OCI-M1 (cell line): ENCODE measurements at regions not wholly inside any gene's neighbourhood (a gene's known extent, or its start where the extent isn't known, plus 50 kb on each side); places are given as distances from the start of the nearest gene placed in this dataset.
"Not testable (repeated sequence)": the region's sequence is repeated elsewhere in the genome, so short reads cannot be mapped to it uniquely, and the experiment has no call there.

Experiments
- DNase-seq: peaks from one replicate; lab custom pipeline; 2025; lab: John Stamatoyannopoulos, UW

- DNase-seq = no peak
These were observed 632.5 kb downstream of the ISL1 start for GRCh38 chr5:52015760-52016159.

GRCh38 chr5:52017567-52017966 lies 634.3 kb downstream of the ISL1 start:
- DNase-seq = no peak

DNA sequence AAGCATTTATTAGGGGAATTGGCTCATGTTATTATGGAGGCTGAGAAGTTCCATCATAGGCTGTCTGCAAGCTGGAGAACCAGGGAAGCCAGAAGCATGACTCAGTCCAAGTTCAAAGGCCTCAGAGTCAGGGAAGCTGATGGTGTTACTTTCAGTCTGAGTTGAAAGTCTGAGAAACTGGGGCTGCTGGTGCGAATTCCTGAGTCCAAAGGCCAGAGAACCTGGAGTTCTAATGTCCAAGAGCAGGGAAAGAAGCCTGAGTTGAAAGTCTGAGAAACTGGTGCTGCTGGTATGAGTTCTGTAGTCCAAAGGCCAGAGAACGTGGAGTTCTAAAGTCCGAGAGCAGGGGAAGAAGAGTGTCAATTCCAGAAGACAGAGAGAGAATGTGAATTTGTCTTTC lies 641.1 kb downstream of the ISL1 start:
- no peak for DNase-seq

GRCh38 chr5:52029836-52030235 lies 646.6 kb downstream of the ISL1 start:
- not testable (repeated sequence) for DNase-seq

DNA sequence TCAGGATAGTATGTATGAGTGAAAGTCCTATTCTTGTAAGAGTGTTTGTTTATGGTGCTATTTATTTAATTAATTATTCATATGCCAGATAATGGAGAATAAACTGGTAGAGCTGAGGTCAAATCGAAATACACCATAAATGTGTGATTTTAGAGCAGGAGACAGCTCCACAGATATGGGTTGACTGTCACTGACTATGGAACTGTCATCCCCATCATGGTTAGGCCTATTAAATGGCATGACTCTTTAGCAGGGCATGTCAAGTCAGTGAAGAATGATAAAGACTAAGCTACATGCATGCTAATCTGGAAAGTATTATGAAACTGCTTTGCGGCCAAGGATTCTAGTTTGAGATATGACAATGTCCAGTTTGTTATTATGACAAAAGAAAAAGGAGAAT lies 658.6 kb downstream of the ISL1 start:
- DNase-seq = peak; percentile 46

GRCh38 chr5:52043137-52043536 lies 659.9 kb downstream of the ISL1 start:
- DNase-seq = no peak

GRCh38 chr5:52043543-52043942 lies 660.3 kb downstream of the ISL1 start:
- DNase-seq = no peak

DNA sequence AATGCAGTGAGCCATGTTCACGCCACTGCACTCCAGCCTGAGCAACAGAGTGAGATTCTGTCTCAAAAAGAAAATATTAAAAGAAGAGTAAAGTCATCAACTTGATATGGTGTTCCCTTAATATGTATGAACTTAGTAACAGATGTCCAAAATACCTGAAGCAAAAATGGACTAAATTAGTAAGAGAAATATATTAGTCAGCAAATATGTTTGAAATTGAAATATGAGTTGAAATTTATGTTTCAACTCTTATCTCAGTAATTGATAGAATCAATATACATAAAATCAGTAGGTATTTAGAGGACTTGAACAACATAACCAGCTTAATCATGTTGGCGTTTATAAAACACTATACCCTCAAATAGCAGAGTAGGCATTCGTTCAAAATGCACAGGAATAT lies 668.5 kb downstream of the ISL1 start:
- no peak for DNase-seq

DNA sequence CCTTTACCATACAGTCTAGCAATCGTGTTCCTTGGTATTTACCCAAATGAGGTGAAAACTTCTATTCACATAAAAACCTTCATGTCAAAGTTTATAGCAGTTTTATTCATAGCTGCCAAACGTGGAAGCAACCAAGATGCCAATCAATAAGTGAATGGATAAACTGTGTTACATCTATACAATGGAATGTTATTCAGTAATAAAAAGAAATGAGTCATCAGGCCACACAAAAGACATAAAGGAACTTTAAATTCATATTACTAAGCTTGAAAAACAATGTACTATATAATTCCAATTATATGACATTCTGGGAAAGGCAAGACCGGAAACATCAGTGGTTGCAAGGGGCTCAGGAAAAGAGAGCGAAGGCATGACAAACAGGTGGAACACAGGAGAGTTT lies 679.9 kb downstream of the ISL1 start:
- DNase-seq = no peak

DNA sequence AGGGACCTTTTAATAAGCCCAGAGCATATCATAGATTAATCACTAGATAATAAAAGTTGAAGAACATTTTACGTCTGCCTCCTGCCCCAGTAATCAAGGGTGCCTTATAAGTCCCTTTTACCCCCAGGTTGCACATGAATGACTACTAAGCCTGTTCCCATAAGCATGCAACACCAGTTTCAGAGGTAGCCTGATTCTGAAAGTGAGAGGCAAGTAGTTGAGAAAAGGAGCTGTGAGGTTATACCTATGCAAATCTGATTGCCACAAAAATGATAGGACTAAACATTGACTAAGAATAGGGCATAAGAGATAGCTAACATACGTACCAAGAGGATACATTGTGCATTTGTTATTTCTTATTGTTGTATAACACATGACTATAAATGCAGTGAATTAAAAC lies 681.9 kb downstream of the ISL1 start:
- no peak for DNase-seq

GRCh38 chr5:52069997-52070396 lies 686.7 kb downstream of the ISL1 start:
- DNase-seq = no peak

- DNase-seq = peak; percentile 19
These were observed 690.9 kb downstream of the ISL1 start for GRCh38 chr5:52073993-52074689.

- no peak for DNase-seq
These were observed 694.9 kb downstream of the ISL1 start for GRCh38 chr5:52077941-52078815.

DNA sequence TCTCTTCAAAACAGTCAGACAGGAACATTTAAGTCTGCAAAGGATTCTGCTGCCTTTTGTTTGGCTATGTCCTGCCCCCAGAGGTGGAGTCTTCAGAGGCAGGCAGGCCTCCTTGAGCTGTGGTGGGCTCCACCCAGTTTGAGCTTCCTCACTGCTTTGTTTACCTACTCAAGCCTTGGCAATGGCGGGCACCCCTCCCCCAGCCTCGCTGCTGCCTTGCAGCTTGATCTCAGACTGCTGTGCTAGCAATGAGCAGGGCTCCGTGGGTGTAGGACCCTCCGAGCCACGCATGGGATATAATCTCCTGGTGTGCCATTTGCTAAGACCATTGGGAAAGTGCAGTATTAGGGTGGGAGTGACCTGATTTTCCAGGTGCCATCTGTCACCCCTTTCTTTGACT lies 685.4 kb upstream of the ITGA1 start:
- DNase-seq = not testable (repeated sequence)

GRCh38 chr5:52107210-52107905 lies 680.4 kb upstream of the ITGA1 start:
- no peak for DNase-seq

GRCh38 chr5:52119768-52120167 lies 667.9 kb upstream of the ITGA1 start:
- DNase-seq = peak; percentile 6

DNA sequence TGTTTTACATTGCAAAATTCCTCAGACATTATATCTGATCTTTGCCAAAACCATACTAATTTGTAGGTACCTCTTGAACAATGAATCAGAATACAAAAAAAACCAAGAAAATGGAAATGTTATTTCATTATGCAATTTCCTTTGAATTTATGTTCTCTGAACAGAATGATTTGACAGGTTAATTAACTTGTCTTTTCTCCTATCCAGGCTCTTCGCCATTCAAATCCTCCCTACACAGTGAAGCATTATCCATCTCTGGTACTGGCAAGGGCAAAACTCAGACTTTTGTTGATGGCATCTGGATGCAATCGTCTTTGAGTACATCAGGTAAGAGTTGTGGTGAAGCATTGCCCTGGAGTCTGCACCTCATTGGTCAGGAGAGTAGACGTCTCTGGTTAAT lies 655.7 kb upstream of the ITGA1 start:
- DNase-seq = no peak

- DNase-seq = peak; percentile 77
These were observed 653.6 kb upstream of the ITGA1 start for GRCh38 chr5:52134013-52134650.

GRCh38 chr5:52139888-52140615 lies 647.7 kb upstream of the ITGA1 start:
- no peak for DNase-seq

GRCh38 chr5:52148679-52149078 lies 639.0 kb upstream of the ITGA1 start:
- DNase-seq = no peak

GRCh38 chr5:52150501-52150900 lies 637.2 kb upstream of the ITGA1 start:
- no peak for DNase-seq

GRCh38 chr5:52156809-52157208 lies 630.9 kb upstream of the ITGA1 start:
- DNase-seq = not testable (repeated sequence)
